Loucy (cell line): ENCODE measurements at regions not wholly inside any gene's neighbourhood (a gene's known extent, or its start where the extent isn't known, plus 50 kb on each side); places are given as distances from the start of the nearest gene placed in this dataset.

Source experiments
- H2AFZ ChIP-seq: fragments of 200-600 bp; sonication (generic); 2 replicates; pipeline ENCODE4 v1.6.0; 2016; ENCODE audit warnings: antibody characterized with exemption, mild to moderate bottlenecking, low read length, moderate library complexity
- H3F3A ChIP-seq: fragments of 200-600 bp; 2 replicates; pipeline ENCODE4 v1.6.0; 2016; ENCODE audit warnings: antibody characterized with exemption, low read depth, mild to moderate bottlenecking
- H3K27me3 ChIP-seq: fragments of 200-600 bp; sonication (generic); 2 replicates; pipeline ENCODE4 v1.6.1; 2014; ENCODE audit warnings: low read length, mild to moderate bottlenecking; ENCODE audit not compliant: insufficient read depth, poor library complexity, severe bottlenecking
- H3K36me3 ChIP-seq: fragments of 200-600 bp; sonication (generic); 2 replicates; pipeline ENCODE4 v1.6.1; 2016; ENCODE audit warnings: low read length; ENCODE audit not compliant: insufficient read depth
- H3K4me1 ChIP-seq: fragments of 200-600 bp; sonication (generic); 2 replicates; pipeline ENCODE4 v1.5.1; 2014; ENCODE audit warnings: low read length, mild to moderate bottlenecking; ENCODE audit not compliant: insufficient read depth, poor library complexity, severe bottlenecking
- H3K4me2 ChIP-seq: fragments of 200-600 bp; sonication (generic); 2 replicates; pipeline ENCODE4 v1.6.0; 2014; ENCODE audit warnings: antibody characterized with exemption, low read length, low read depth, mild to moderate bottlenecking; ENCODE audit not compliant: poor library complexity, severe bottlenecking
- H3K4me3 ChIP-seq: fragments of 200-600 bp; sonication (generic); 2 replicates; pipeline ENCODE4 v1.5.1; 2014; ENCODE audit warnings: low read length, mild to moderate bottlenecking, mixed read lengths; ENCODE audit not compliant: poor library complexity, severe bottlenecking
- H3K79me2 ChIP-seq: fragments of 200-600 bp; sonication (generic); 2 replicates; pipeline ENCODE4 v1.6.1; 2014; ENCODE audit warnings: low read length; ENCODE audit not compliant: insufficient read depth
- H3K9ac ChIP-seq: fragments of 200-600 bp; sonication (generic); 2 replicates; pipeline ENCODE4 v1.6.0; 2014; ENCODE audit warnings: mild to moderate bottlenecking, low read depth, low read length, moderate library complexity; ENCODE audit not compliant: poor library complexity, severe bottlenecking
- H3K9me2 ChIP-seq: fragments of 200-600 bp; sonication (generic); replicated peaks from 2 replicates; pipeline ENCODE4 v1.6.1; 2016; ENCODE audit warnings: low read depth, low read length, mixed read lengths
- H3K9me3 ChIP-seq: fragments of 200-600 bp; sonication (generic); 2 replicates; pipeline ENCODE4 v1.6.1; 2014; ENCODE audit warnings: mild to moderate bottlenecking, antibody characterized with exemption, low read length, low read depth; ENCODE audit not compliant: insufficient read depth
- H4K20me1 ChIP-seq: fragments of 200-600 bp; sonication (generic); 2 replicates; pipeline ENCODE4 v1.6.0; 2014; ENCODE audit warnings: antibody characterized with exemption, low read length, mild to moderate bottlenecking; ENCODE audit not compliant: insufficient read depth, poor library complexity, severe bottlenecking
- CTCF ChIP-seq: fragments of 200-600 bp; sonication (generic); conservative IDR thresholded peaks from 2 replicates; pipeline ENCODE4 v1.5.1; 2014; ENCODE audit warnings: mild to moderate bottlenecking, antibody characterized with exemption, low read length
- EZH2phosphoT487 ChIP-seq: fragments of 200-600 bp; IDR thresholded peaks from 2 replicates; pipeline ENCODE4 v1.6.1; 2018; ENCODE audit warnings: antibody characterized with exemption, mild to moderate bottlenecking, moderate library complexity, borderline replicate concordance

- Histone ChIP-seq H3K9me3 (no peaks in the 10 kb centered on the region), H3K79me2 (no peaks in the 10 kb centered on the region), H3K9me2 (no peaks in the 10 kb centered on the region), H3K4me1 (no peaks in the 10 kb centered on the region), H3F3A (no peaks in the 10 kb centered on the region), H3K27me3 (no peaks in the 10 kb centered on the region), H3K4me2 (no peak overlapping the region), H3K4me3 (no peak overlapping the region), H4K20me1 (no peaks in the 10 kb centered on the region), H2AFZ (no peak overlapping the region), H3K36me3 (no peaks in the 10 kb centered on the region), H3K9ac (no peak overlapping the region)
- TF ChIP-seq EZH2phosphoT487 (no peak), CTCF (no peak)
Measured at GRCh38 chr13:53101883-53102282, 73.3 kb downstream of the OLFM4 start.

GRCh38 chr13:53104136-53104535 lies 75.5 kb downstream of the OLFM4 start:
- Histone ChIP-seq H3F3A (no peaks in the 10 kb centered on the region), H2AFZ (no peak overlapping the region), H3K27me3 (no peaks in the 10 kb centered on the region), H3K9me3 (no peaks in the 10 kb centered on the region), H3K9ac (no peak overlapping the region), H3K4me1 (no peaks in the 10 kb centered on the region), H3K4me3 (no peak overlapping the region), H3K4me2 (no peak overlapping the region), H3K9me2 (no peaks in the 10 kb centered on the region), H3K36me3 (no peaks in the 10 kb centered on the region), H3K79me2 (no peaks in the 10 kb centered on the region), H4K20me1 (no peaks in the 10 kb centered on the region)
- TF ChIP-seq EZH2phosphoT487, result no peak
- no peak for TF ChIP-seq CTCF

- Histone ChIP-seq H3K79me2 (no peaks in the 10 kb centered on the region), H3K9ac (no peak overlapping the region), H3K4me2 (no peak overlapping the region), H2AFZ (no peak overlapping the region), H3K27me3 (no peaks in the 10 kb centered on the region), H3K4me3 (no peak overlapping the region), H3K9me2 (no peaks in the 10 kb centered on the region), H3K4me1 (no peaks in the 10 kb centered on the region), H3K9me3 (no peaks in the 10 kb centered on the region), H3K36me3 (no peaks in the 10 kb centered on the region), H3F3A (no peaks in the 10 kb centered on the region), H4K20me1 (no peaks in the 10 kb centered on the region)
- TF ChIP-seq EZH2phosphoT487 (no peak), CTCF (no peak)
Measured at GRCh38 chr13:53105477-53105876, 76.9 kb downstream of the OLFM4 start.
